ENCODE measurements at regions not wholly inside any gene's neighbourhood (a gene's known extent, or its start where the extent isn't known, plus 50 kb on each side); places are given as distances from the start of the nearest gene placed in this dataset.

DNA sequence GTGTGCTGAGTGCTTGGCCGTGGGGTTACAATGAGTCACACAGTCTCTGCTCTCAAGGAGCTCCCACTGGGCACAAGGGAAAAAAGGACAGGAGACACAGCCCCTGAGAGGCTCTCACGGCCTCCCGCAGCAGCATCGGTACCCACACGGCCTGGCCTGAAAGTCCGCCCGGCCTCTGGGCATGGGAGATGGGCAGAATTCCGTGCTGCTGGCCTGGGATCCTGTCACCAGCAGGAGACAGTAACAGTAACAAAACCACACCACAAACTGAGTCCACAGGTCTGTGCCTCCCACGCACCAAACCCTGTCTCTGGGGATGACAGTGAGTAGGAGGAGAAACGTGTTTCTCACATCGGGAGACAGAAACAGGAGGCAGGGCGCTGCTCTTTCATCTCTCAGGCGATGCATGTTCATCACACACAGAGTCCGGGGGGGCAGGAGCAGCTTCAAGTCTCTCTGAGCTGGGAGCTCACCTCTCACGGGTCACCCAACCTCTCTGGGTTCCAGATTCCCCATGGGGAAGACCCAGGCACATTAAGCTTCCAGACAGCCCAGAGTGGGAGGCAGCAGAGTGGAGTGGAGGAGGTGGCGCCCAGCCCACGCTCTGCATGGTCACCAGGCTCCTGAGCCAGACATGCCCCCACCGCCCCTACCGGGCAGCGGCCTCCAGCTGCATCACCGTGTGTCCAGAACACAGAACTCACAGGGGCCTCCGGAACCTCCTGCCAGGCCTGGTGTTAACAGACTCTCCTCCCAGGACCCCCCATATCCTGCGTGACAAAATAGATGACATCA lies 124.7 kb upstream of the VSTM2B start:
- intact Hi-C loops (cut with DNase I; ENCODE audit: low total_unique reads) = no loop called here
- TF ChIP-seq CTCF (IDR thresholded peaks at IDR 0.05) = no peak
- TF ChIP-seq EP300 (IDR thresholded peaks at IDR 0.05) = no peak
- TF ChIP-seq POLR2AphosphoS5 (IDR thresholded peaks at IDR 0.05) = no peak
- TF ChIP-seq POLR2A (IDR thresholded peaks at IDR 0.05) = no peak
- no peaks in the 10 kb centered on the region for H3K36me3 ChIP-seq
- peaks cover 0 to 7% (median 0%) of the 10 kb centered on the region in 3 donors for H3K27me3 ChIP-seq
- H3K27ac ChIP-seq = no peak overlapping the region
- no peak for DNase-seq
- H3K9me3 ChIP-seq = no peaks in the 10 kb centered on the region
- no peak overlapping the region for H3K4me3 ChIP-seq
- H3K4me1 ChIP-seq = peaks cover 0 to 13% (median 6%) of the 10 kb centered on the region in 4 donors
- 76 to 83% (median 81%) methylated on average over 17 to 23 of the region's 23 CpGs for WGBS, 5 donors

GRCh38 chr19:29401712-29402421 lies 123.9 kb upstream of the VSTM2B start:
- intact Hi-C loops (cut with DNase I; ENCODE audit: low total_unique reads) = no loop called here
- 67 to 83% (median 77%) methylated on average over 11 to 14 of the region's 14 CpGs for WGBS, 5 donors
- no peaks in the 10 kb centered on the region for H3K9me3 ChIP-seq
- no peaks in the 10 kb centered on the region for H3K36me3 ChIP-seq
- peaks cover 0 to 13% (median 6%) of the 10 kb centered on the region in 4 donors for H3K4me1 ChIP-seq
- no peak for TF ChIP-seq CTCF (IDR thresholded peaks at IDR 0.05)
- TF ChIP-seq POLR2AphosphoS5 (IDR thresholded peaks at IDR 0.05) = no peak
- no peak for DNase-seq
- no peak overlapping the region for H3K27ac ChIP-seq
- peaks cover 0 to 9% (median 0%) of the 10 kb centered on the region in 3 donors for H3K27me3 ChIP-seq
- no peak overlapping the region for H3K4me3 ChIP-seq

GRCh38 chr19:29402563-29402962 lies 123.2 kb upstream of the VSTM2B start:
- Histone ChIP-seq H3K9me3 (no peaks in the 10 kb centered on the region), H3K4me1 (peaks cover 0 to 13% (median 6%) of the 10 kb centered on the region in 4 donors), H3K4me3 (no peak overlapping the region), H3K27ac (no peak overlapping the region), H3K36me3 (no peaks in the 10 kb centered on the region), H3K27me3 (peaks cover 0 to 9% (median 0%) of the 10 kb centered on the region in 3 donors)
- DNase-seq = no peak
- TF ChIP-seq POLR2AphosphoS5 (IDR thresholded peaks at IDR 0.05) (no peak), CTCF (IDR thresholded peaks at IDR 0.05) (no peak), EP300 (IDR thresholded peaks at IDR 0.05) (no peak), POLR2A (IDR thresholded peaks at IDR 0.05) (no peak)
- 58 to 78% (median 75%) methylated on average over 4 to 6 of the region's 6 CpGs for WGBS, 5 donors
- intact Hi-C loops (cut with DNase I; ENCODE audit: low total_unique reads) = no loop called here

DNA sequence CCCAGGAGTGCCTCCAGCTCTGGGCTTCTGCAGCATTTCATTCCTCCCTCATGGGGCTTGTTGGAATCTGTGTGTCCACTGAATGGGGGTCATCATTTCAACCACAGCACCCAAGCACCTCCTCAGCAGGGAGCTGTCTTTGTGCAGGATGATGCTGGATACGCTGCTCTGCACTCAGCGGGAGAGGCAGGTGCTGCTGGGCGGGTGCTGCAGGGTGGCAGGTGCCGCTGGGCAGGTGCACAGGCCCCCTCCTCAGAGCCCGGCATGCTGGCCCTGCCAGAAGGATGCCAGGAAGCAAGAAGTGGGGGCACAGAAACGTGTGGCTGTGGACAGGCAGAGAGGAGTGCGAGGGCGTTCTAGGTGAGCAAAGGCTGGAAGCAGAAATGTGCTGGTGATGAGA lies 121.8 kb upstream of the VSTM2B start:
- DNase-seq = no peak

More for the DNA sequence above, 121.8 kb upstream of the VSTM2B start:
- intact Hi-C loops (cut with DNase I; ENCODE audit: low total_unique reads) = no loop called here
- H3K27me3 ChIP-seq = peaks cover 0 to 16% (median 0%) of the 10 kb centered on the region in 3 donors
- WGBS, 5 donors = 74 to 84% (median 80%) methylated on average over 8 of the region's 8 CpGs
- no peaks in the 10 kb centered on the region for H3K36me3 ChIP-seq
- H3K9me3 ChIP-seq = no peaks in the 10 kb centered on the region
- H3K4me1 ChIP-seq = peaks cover 0 to 13% (median 6%) of the 10 kb centered on the region in 4 donors
- TF ChIP-seq POLR2AphosphoS5 (IDR thresholded peaks at IDR 0.05) (no peak), EP300 (IDR thresholded peaks at IDR 0.05) (no peak)
- H3K4me3 ChIP-seq = no peak overlapping the region
- no peak overlapping the region for H3K27ac ChIP-seq
